Astrocyte (in vitro differentiated cells and primary cell): ENCODE measurements at regions not wholly inside any gene's neighbourhood (a gene's known extent, or its start where the extent isn't known, plus 50 kb on each side); places are given as distances from the start of the nearest gene placed in this dataset.

Experiments used
- CTCF ChIP-seq: IDR thresholded peaks from 2 replicates; pipeline ENCODE4 v1.5.1; 2011; ENCODE audit warnings: low read depth, mild to moderate bottlenecking, inconsistent platforms, low read length, moderate library complexity; ENCODE audit not compliant: insufficient read depth
- EZH2 ChIP-seq: IDR thresholded peaks from 2 replicates; pipeline ENCODE4 v1.6.1; 2012; ENCODE audit warnings: mild to moderate bottlenecking, low read length, inconsistent platforms; ENCODE audit not compliant: insufficient read depth

- TF ChIP-seq CTCF (no peak), EZH2 (no peak)
These were observed 1037.3 kb upstream of the ACO1 start for GRCh38 chr9:31347082-31347617.
